GF-D8 (cell line): ENCODE measurements at regions not wholly inside any gene's neighbourhood (a gene's known extent, or its start where the extent isn't known, plus 50 kb on each side); places are given as distances from the start of the nearest gene placed in this dataset.
"Not testable (repeated sequence)": the region's sequence is repeated elsewhere in the genome, so short reads cannot be mapped to it uniquely, and the experiment has no call there.

ENCODE experiments used
- DNase-seq: peaks from one replicate; lab custom pipeline; 2025; lab: John Stamatoyannopoulos, UW

- no peak for DNase-seq
Measured at GRCh38 chr2:173468266-173468793, 113.7 kb downstream of the CDCA7 start.

- no peak for DNase-seq
Measured at GRCh38 chr2:173472112-173472511, 117.4 kb downstream of the CDCA7 start.

GRCh38 chr2:173483137-173483536 lies 128.5 kb downstream of the CDCA7 start:
- DNase-seq: no peak

- DNase-seq: no peak
Measured at GRCh38 chr2:173488861-173489260, 134.2 kb downstream of the CDCA7 start.

- DNase-seq: no peak
Measured at GRCh38 chr2:173491418-173491817, 136.7 kb downstream of the CDCA7 start.

- no peak for DNase-seq
Measured at GRCh38 chr2:173493874-173494273, 139.2 kb downstream of the CDCA7 start.

- no peak for DNase-seq
Measured at GRCh38 chr2:173496746-173497145, 142.1 kb downstream of the CDCA7 start.

- no peak for DNase-seq
Measured at GRCh38 chr2:173500953-173501352, 146.3 kb downstream of the CDCA7 start.

- no peak for DNase-seq
Measured at GRCh38 chr2:173502296-173502695, 147.6 kb downstream of the CDCA7 start.

- no peak for DNase-seq
Measured at GRCh38 chr2:173511357-173511756, 156.7 kb downstream of the CDCA7 start.

- no peak for DNase-seq
Measured at GRCh38 chr2:173511942-173512341, 157.3 kb downstream of the CDCA7 start.

- no peak for DNase-seq
Measured at GRCh38 chr2:173513107-173513727, 158.5 kb downstream of the CDCA7 start.

- DNase-seq: no peak
Measured at GRCh38 chr2:173520918-173521317, 166.2 kb downstream of the CDCA7 start.

GRCh38 chr2:173521450-173522192 lies 166.9 kb downstream of the CDCA7 start:
- no peak for DNase-seq

- DNase-seq: no peak
Measured at GRCh38 chr2:173523497-173523896, 168.8 kb downstream of the CDCA7 start.

- no peak for DNase-seq
Measured at GRCh38 chr2:173524256-173524955, 169.7 kb downstream of the CDCA7 start.

- DNase-seq: not testable (repeated sequence)
Measured at GRCh38 chr2:173532732-173533531, 178.3 kb downstream of the CDCA7 start.

- DNase-seq: no peak
Measured at GRCh38 chr2:173537694-173538093, 183.0 kb downstream of the CDCA7 start.

- DNase-seq: no peak
Measured at GRCh38 chr2:173539615-173540014, 184.9 kb downstream of the CDCA7 start.

- DNase-seq: no peak
Measured at GRCh38 chr2:173544641-173545363, 190.1 kb downstream of the CDCA7 start.

GRCh38 chr2:173545364-173545763 lies 190.7 kb downstream of the CDCA7 start:
- peak; percentile 26 for DNase-seq
